NCI-H128 (cell line): ENCODE measurements at regions not wholly inside any gene's neighbourhood (a gene's known extent, or its start where the extent isn't known, plus 50 kb on each side); places are given as distances from the start of the nearest gene placed in this dataset.

Source experiments
- DNase-seq: peaks from one replicate; lab custom pipeline; 2025; ENCODE audit not compliant: unreplicated experiment; lab: John Stamatoyannopoulos, UW

- no peak for DNase-seq
Measured at GRCh38 chr6:147023581-147023980, 180.6 kb upstream of the STXBP5 start.

- no peak for DNase-seq
Measured at GRCh38 chr6:147029923-147030322, 174.3 kb upstream of the STXBP5 start.

GRCh38 chr6:147033267-147033666, 170.9 kb upstream of the STXBP5 start:
- DNase-seq, result no peak

GRCh38 chr6:147035886-147036285, 168.3 kb upstream of the STXBP5 start:
- DNase-seq, result no peak

- no peak for DNase-seq
Measured at GRCh38 chr6:147037881-147038280, 166.3 kb upstream of the STXBP5 start.

- no peak for DNase-seq
Measured at GRCh38 chr6:147040121-147040910, 163.9 kb upstream of the STXBP5 start.

GRCh38 chr6:147042679-147043078, 161.5 kb upstream of the STXBP5 start:
- DNase-seq, result no peak

- DNase-seq, result no peak
Measured at GRCh38 chr6:147043994-147044477, 160.2 kb upstream of the STXBP5 start.

- DNase-seq, result no peak
Measured at GRCh38 chr6:147046141-147046877, 157.9 kb upstream of the STXBP5 start.

- no peak for DNase-seq
Measured at GRCh38 chr6:147048930-147049329, 155.3 kb upstream of the STXBP5 start.

GRCh38 chr6:147053311-147053921, 150.8 kb upstream of the STXBP5 start:
- DNase-seq, result no peak

GRCh38 chr6:147054158-147054557, 150.1 kb upstream of the STXBP5 start:
- no peak for DNase-seq

GRCh38 chr6:147054871-147055270, 149.3 kb upstream of the STXBP5 start:
- no peak for DNase-seq

- no peak for DNase-seq
Measured at GRCh38 chr6:147055821-147056392, 148.3 kb upstream of the STXBP5 start.

- no peak for DNase-seq
Measured at GRCh38 chr6:147057188-147057587, 147.0 kb upstream of the STXBP5 start.

- DNase-seq, result no peak
Measured at GRCh38 chr6:147057705-147058342, 146.4 kb upstream of the STXBP5 start.

- DNase-seq, result no peak
Measured at GRCh38 chr6:147058786-147059385, 145.3 kb upstream of the STXBP5 start.

- no peak for DNase-seq
Measured at GRCh38 chr6:147060636-147061035, 143.6 kb upstream of the STXBP5 start.

GRCh38 chr6:147061252-147061651, 143.0 kb upstream of the STXBP5 start:
- DNase-seq, result no peak

- DNase-seq, result no peak
Measured at GRCh38 chr6:147063469-147064031, 140.7 kb upstream of the STXBP5 start.
